Activated CD8-positive, alpha-beta memory T cell treated with anti-CD3 and anti-CD28 coated beads, Interleukin-2, amount 50 U/mL, for 4 hours (primary cell): ENCODE measurements at regions not wholly inside any gene's neighbourhood (a gene's known extent, or its start where the extent isn't known, plus 50 kb on each side); places are given as distances from the start of the nearest gene placed in this dataset.

Experiments used
- DNase-seq: peaks from one replicate; pipeline ENCODE4 v3.0.0-alpha.2; 2020

DNA sequence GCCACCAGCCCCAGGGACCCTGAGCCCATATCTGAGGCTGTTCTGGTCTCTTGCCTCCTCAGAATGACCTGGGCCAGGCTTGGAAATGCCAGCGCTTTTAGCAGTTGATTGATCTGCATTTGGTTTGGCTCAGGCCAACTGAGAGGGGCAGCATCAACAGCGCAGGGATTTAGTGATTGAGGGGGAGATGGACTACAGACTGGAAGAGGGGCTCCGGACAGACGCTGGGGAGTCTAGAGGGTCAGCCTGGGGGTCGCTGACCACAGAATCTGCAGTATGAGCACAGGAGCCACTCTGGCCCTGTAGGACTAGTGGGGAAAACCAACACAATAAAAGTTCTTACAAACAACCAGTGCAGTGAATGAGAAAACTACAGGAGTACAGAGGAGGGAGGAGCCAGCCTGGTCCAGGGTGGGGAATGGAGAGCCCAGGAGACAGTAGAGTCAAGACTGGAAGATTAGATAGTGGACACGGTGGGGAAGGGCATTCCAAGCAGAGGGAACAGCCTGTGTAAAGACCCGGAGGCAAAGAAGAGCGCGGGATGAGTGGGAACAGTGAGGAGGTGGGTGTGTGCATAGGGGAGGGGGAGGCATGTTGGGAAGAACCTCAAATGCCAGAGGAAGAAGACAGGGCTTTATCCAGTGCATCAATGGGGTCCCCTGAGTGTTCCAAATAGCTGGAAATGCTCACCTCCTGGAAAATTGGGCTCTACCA, 128.9 kb downstream of the MRM1 start:
- no peak for DNase-seq

DNA sequence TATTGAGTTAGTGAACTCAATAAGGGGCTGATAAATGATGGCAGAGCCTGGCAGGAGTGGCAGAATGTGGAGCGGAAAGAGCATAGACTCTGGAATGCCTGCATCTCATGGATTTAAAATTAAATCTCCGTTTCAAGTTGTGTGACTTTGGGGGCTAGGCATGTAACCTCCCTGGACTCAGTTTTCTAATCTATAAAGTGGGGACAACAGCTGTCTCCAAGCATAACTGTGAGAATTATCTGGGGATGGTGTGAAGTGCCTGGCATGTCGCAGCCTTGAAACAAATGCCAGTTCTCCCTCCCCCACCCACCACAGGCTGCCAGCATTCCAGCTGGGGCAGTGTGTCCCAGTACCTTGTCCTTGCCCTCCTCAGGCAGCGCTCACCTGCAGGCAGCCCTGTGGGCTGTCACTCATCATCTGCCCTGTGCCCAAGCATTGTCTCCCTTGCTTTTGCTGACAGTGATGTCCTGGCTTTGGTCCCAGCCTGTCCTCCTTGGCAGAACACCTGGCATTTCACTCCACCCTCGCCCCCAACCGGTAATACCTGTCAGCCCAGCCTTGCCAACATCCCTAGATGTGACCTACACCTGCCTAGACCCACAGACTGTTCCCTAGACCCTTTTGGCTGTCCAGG, 129.6 kb downstream of the MRM1 start:
- no peak for DNase-seq

DNA sequence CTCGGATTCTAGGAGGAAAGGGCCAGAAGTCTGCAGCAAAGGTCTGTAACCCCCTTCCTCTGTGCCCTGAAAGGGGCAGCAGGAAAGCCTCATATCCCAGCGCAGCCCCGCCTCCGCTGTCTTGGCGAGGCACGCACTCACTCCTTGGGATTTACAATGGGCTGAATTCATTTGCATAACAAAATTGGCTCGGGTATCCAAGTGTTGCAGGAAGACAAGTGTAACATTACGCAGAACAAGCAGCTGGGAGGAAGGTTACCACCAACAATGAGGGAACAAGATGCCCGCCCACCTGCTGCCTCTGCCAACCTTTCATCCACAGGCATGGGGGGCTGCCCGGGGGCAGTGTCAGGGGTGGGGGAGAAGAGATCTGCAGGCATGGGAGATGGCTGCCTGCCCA, 130.4 kb downstream of the MRM1 start:
- DNase-seq: no peak

DNA sequence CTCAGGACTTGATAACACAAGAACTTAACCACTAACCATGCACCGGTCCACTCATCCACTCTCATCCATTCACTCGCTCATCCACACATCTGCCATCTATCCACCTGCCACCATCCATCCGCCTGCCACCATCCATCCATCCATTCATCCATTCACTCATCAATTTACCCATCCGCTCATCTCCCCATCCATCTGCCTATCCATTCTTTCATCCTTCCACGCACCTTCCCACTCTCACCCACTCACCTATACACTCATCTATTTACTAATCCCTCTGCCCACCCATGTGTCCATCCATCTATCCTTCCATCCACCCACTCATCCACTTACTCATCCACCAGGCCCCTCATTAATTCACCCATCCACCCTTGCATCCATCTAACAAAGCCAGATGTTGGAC, 131.0 kb downstream of the MRM1 start:
- DNase-seq: no peak

DNA sequence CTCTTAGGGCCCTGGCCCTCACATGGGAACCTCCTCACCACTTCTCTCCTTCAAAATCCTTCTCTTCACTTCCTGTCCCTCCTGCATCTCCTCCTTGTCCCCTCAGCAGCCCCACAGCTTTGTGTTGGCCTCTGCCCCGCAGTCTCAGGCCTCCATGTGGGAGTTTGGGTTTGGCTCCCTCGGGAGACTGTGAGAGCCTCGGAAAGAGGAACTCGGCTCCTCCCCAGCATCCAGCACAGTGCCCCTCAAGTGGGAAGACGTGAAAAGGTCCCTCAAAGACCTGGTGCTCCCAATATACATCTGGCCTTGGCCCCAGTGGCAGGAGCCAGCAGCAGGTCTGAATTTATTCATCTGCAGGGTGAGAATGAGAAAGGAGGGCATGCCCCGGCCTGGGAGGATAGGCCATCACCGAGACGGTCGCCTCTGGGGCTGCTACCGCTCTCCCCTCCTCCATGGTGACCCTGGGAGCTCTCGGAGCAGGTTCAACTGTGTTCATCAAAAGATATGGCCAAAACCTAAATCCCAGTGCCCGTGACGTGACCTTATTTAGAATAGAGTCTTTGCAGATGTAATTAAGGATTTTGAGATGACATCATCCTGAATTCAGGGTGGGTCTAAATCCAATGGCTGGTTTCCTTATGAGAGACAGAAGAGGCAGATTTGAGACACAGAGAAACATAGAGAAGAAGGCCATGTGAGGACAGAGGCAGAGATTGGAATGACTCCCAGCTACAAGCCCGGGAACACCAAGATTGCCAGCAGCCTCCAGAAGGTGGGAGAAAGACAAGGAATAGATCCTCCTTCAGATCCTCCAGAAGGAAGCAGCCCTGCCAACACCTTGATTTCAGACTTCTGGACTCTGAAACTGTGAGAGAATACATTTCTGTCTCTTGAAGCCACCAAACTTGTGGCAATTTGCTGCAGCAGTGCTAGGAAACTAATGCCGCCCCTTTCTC, 135.1 kb downstream of the MRM1 start:
- DNase-seq: no peak

DNA sequence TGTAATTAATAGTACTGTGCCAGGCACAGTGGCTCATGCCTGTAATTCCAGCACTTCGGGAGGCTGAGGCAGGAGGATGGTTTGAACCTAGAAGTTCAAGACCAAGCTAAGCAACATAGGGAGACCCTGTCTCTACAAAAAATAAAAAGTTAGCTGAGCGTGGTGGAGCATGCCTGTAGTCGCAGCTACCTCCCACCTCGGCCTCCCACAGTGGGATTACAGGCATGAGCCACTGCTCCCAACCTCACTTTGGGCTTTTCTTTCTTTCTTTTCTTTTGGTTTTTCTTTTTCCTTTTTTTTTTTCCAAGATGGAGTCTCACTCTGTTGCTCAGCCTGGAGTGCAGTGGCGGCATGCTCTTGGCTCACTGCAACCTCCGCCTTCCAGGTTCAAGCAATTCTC, 137.8 kb downstream of the MRM1 start:
- no peak for DNase-seq

DNA sequence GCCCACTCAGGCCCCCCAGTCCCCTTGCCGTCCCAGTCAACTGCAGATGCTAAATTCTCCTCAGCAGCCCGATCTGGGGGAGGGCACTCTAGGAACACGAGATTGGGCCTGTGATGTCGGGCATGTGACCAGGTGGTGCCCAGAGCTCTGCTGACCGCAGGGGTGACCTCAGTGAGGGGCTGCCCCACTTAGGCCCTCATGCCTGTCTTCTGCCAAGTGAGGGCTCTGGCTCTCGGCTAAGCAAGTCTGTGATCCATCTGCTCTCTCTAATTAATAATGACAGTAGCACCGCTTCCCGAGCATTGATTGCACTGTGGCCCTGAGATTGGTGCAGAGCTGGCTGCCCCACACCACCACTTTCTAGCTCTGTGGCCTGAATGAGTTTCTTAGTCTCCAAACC, 138.8 kb downstream of the MRM1 start:
- DNase-seq: no peak

DNA sequence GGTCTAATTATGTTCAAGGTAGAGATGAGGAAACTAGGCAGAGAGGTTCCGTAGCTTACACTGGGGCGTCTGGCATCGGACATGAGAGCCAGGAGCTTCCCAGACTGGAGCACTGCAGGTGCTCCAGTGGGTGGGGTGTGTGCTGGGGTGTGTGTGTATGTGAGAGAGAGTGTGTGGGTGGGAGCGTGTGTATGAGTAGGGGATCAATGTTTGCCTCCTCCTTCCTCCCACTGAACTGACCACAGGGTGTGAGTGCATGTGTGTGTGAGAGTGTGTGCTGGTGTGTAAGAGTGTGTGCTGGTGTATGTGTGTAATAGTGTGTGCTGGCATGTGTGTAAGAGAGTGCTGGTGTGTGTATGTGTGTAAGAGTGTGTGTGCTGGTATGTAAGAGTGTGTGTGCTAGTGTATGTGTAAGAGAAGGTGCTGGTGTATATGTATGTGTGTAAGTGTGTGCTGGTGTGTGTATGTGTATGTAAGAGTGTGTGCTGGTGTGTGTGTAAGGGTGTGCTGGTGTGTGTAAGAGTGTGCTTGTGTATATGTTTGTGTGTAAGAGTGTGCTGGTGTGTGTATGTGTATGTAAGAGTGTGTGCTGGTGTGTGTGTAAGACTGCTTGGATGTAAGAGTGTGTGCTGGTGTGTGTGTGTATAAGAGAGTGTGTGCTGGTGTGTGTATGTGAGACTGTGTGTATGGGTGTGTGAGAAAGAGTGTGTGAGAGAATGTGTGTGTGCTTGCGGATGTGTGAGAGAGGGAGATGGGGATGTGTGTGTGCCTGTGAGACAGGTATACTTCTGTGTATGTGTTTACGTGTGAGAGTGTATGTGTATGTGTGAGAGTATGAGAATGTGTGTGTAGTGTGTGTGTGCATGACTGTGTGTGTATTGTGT, 139.9 kb downstream of the MRM1 start:
- DNase-seq: no peak

DNA sequence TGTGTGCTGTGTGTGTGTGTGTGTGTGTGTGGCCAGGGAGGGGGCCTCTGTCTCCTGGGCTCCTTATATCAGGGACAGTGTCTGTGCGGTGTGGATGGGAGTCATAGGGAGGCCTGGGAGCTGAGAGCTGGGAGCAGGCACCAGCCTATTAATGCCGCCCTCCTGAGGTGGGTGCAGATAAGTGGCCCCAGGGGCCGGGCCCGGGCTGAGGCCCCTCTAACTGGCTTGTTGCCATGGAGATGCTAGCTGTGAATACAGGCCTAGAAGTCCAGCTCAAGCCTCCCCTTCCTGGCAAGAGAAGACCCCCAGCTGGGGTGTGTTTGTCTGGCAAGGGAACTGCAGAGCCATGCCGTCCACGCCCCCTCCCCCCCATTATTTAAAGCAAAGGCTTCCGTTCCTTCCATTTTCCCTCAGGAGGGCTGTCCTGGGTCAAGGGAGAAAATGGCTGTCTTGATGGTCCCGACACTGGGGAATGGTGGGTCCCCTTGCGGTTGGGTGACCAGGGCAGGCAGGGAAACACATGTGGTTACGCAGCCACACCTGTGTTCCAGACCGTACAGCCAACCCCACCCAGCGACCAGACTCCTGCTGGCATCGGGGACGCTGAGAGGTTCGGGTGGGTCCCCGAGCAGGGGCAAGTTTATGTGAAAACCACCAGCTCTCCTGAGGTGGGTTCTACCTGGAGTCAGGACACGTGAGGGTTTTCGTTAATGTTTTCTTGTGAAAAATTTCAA, 141.1 kb downstream of the MRM1 start:
- no peak for DNase-seq

DNA sequence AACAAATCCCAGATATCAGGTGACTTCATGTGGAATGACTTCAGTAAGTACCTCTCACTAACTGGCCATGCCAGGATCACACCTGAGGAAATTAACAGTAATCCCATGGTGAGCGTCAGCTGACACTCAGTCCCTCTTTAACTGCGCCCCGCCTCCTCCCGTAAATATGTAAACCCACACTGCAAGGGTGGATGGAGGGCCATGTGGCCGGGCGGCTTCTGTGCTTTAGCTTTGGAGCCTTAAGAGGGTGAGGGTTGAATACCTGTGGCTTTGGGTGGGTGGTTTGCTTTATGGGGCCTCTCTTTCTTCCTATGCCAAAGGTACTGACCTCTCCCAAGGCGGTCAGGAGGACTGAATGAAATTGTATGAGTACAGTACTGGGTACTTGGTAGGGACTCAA, 141.7 kb downstream of the MRM1 start:
- DNase-seq: no peak

DNA sequence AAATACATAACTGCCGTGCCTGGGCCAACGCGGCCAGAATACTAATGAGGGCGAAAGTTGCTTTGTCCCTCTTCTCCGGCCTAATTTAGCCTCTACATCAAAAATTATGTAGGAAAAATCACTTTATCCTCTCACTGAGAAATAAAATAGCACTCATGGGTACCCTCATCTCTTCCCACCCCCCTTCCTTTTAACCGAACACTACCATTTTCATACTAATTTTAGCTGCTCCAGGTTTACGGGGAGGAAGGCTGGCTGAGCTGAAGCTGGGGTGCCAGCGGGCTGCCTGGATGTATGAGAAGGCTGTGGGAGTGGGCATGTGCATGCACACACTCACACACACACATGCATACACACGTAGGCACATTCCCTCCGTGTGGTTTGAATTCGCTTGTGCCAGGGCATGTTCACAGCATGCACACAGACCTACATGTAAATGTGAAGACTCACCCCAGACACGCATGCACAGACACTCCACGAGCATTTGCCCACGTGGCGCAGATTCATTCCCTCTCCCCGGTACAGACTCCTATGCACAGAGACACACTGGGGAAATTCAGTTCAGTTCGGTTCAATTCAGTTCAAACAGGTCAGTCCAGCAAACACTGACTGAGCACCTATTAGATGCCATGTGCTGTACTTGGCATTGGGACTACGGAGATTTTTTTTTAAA, 145.1 kb downstream of the MRM1 start:
- no peak for DNase-seq

DNA sequence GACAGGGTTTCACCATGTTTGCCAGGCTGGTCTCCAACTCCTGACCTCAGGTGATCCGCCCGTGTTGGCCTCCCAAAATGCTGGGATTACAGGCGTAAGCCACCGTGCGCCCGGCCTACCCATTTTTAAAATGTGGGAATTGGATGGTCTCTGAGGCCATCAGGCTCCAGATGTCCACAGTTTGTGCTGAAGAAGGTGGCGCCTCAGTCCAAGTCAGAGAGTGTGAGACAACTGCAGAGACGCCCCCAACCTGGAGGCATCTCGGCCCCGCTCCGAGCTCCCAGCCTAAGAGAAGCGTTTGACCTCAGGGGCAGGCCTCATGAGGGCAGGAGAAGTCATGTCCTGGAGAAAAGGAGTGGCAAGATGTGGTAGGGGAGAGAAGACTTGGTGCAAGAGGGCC, 146.5 kb downstream of the MRM1 start:
- no peak for DNase-seq

DNA sequence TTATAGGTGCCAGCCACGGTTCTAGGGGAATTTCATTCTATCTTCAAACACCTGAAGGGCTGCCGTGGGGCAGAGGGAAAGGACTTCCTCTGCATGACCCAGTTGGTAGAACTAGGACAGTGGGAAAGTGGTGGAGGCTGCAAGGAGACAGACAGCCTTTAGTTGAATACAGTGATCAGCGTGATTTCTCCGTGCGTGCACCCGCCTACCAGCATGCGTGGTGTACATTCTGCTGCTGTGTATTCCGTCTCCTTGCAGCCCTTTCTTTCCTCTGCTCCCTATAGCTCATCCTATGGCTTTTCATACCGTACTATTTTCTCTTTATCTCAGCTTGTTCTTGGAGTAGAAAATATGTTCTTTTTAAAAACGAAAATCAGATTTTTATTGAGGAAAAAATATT, 146.9 kb downstream of the MRM1 start:
- no peak for DNase-seq

DNA sequence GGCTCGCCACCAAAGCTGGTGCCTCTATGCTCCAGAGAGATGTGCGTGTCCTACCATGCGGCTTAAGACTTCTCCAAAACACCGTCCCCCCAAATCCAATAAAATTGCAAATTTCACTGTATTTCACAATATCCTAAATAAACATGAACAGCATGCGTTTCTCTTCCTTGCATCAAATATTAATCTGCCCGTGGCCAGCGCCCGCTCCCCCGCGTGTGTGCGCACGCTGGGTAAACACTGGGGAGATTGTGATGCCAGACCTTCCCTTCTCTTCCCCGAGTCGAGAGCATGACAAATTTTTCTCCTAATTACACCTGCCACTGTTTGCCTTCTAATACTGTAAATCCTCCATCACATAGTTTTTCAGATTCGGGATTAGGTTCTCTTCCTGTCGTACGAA, 148.1 kb downstream of the MRM1 start:
- no peak for DNase-seq

DNA sequence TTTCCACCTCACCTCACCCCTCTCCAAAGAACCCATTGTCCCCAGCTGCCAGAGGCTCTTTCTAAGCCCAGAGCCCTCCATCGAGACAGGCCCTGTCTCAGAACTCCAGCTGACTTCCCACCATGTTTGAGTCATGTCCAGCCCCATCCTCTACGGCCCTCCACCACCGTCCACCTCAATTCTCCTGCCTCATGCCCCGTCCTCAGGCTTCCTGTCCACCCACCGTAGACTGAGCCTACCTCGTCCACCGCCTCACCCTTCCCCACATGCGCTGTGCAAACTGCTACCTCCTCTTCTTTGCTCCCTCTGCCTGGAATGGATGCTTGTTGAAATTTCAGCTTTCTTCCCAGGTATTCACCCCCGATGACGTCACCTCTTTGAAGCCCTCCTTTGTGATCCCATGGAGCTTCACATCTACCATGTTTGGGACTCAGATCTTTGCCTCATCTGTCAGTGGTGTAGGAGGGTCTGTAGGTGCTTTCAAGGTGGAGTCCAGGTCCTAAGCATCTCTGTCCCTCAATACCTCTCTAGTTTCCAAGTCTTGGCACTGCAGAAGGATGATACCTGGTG, 149.0 kb downstream of the MRM1 start:
- no peak for DNase-seq

DNA sequence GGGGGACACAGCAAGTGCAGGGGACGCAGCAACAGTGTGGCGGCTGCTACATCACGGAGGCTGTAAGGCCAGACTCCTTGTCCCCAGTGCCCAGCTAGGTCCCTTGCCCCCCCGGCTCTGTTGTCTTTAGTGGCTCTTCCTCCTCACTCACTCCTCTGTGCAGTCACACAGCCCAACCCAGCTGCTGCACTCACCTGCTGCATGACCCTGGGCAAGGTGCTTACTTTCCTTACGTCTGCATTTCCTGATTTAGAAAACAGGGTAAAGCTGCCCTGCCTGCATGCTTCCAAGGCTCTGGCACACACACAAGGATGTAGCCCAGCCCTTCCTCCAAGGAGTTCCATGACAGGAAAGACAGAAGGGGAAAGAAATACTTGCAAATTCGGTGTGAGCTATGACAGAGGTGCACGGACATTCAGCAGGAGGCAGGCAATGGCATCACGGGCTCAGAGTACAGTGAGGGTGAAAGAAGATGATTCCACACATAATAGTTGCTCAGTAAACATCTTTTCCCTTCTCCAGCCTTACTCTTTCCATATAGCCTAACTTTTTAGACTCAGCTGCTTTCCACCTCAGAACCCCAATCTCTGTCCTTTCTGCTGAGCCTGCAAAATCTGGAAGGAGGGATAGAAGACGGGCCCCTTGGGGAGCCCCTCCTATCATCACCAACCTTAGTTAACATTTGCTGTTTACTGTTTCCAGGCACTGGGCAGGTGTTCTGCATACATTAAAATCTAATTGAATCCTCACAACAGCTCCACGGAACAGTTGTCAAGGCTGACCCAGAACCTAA, 150.9 kb downstream of the MRM1 start:
- no peak for DNase-seq

DNA sequence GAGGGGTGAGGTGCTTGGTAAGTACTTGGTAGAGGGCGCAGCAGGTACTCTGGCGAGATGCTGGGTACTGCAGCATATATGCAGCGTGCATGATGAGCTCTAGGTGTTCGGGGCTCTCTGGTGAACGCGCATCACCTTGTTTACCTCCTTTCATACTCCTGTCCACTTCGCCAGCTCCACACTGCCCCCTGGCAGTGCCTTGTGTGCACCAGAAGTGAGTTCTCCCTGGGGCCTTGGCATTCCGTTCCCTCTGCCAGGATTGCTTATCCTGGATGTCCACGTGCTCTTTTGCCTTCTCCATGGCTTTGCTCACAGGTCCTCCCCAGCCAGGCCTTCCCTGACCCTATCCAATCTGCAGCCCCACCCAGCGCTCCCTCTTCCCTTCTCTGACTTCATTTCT, 154.2 kb downstream of the MRM1 start:
- DNase-seq: peak; percentile 31

DNA sequence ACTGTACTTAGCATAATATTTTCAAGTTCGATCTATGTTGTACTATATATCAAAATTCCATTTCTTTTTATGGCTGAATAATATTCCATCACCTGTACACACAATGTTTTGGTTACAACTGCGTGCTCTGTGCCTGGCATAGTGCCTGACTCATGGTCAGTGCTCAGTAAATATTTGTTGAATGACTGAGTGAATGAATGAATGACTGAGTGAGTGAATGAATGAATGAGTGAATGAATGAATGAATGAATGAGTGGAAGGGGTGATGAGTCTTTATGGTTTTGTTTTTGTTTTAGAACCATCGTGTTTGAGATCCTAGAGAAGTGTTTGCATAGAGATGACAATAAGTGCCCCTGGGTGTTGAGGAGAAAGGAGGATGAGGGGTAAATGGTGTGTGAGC, 155.3 kb downstream of the MRM1 start:
- DNase-seq: no peak

DNA sequence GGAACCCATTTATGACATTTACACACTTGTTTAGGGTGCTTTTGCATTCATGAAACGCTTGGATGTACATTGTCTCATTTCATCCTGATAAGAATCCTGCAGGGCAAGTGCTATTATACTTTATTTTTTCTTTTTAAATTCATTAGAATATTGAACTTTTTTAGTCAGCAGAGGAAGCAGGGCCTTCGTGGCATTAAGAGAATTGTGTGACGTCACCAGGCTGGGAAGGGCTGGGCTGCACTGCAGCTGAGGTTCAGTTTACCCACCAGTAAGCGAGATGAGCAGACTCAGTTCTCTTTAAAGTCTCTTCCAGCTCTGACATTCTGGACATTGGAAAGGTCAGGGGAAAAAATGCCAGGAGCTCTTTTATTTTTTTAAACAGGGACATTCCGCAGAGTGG, 159.0 kb downstream of the MRM1 start:
- no peak for DNase-seq

DNA sequence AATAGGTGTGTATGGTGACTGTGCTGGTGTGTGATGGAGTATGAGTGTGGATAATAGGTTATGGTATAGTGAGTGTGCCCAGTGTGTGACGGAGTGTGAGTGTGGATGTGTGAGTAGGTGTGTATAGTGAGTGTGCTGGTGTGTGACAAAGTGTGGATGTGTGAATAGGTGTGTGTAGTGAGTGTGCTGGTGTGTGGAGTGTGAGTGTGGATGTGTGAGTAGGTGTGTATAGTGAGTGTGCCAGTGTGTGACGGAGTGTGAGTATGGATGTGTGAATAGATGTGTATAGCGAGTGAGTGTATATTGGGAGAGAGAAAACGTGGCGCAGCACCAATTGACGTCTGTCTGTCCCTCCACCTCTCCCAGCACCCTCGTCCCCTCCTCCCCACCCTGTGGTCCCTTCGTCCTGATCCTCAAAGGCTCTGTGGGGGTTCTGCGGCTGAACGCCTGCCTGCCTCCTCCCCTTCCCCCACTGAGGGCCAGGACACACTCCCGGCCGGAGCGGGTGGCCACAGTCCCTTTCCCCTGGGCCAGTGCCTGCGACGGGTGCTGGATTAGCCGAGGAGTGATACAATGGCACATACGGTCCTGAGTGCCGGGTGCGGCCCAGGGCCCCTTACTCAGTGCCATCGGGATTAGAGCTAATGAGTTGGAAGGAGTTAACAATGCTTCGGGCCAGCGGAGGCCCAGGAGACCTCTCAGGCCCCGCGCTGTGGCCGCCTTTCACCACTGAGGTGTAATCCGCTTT, 160.0 kb downstream of the MRM1 start:
- no peak for DNase-seq
